ENCODE measurements at regions not wholly inside any gene's neighbourhood (a gene's known extent, or its start where the extent isn't known, plus 50 kb on each side); places are given as distances from the start of the nearest gene placed in this dataset.

DNA sequence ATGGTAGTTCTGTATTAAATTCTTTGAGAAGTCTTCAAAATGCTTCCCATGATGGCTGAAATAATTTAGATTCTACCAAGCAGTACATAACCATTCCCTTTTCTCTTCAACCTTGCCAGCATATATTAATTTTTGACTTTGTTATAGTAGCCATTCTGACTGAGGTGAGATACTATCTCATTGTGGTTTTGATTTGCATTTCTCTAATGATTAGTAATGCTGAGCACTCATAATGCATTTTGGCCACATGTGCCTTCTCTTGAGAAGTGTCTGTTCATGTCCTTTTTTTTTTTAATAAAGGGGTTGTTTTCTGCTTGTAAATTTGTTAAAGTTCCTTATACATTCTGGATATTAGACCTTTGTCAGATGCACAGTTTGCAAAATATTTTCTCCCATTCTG lies 173.9 kb downstream of the CALCRL start:
- TF ChIP-seq, protein P1, sequence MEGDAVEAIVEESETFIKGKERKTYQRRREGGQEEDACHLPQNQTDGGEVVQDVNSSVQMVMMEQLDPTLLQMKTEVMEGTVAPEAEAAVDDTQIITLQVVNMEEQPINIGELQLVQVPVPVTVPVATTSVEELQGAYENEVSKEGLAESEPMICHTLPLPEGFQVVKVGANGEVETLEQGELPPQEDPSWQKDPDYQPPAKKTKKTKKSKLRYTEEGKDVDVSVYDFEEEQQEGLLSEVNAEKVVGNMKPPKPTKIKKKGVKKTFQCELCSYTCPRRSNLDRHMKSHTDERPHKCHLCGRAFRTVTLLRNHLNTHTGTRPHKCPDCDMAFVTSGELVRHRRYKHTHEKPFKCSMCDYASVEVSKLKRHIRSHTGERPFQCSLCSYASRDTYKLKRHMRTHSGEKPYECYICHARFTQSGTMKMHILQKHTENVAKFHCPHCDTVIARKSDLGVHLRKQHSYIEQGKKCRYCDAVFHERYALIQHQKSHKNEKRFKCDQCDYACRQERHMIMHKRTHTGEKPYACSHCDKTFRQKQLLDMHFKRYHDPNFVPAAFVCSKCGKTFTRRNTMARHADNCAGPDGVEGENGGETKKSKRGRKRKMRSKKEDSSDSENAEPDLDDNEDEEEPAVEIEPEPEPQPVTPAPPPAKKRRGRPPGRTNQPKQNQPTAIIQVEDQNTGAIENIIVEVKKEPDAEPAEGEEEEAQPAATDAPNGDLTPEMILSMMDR (IDR thresholded peaks at IDR 0.05; ENCODE audit: low read depth, low read length), result no peak
- in situ Hi-C loops (cut with HindIII; ENCODE audit: low sequenced_read_pairs), result no loop called here
- no peak overlapping the region for H3K4me3 ChIP-seq (ENCODE audit: low read depth, low read length)
- DNase-seq (ENCODE audit: low read depth, low spot score), result no peak

DNA sequence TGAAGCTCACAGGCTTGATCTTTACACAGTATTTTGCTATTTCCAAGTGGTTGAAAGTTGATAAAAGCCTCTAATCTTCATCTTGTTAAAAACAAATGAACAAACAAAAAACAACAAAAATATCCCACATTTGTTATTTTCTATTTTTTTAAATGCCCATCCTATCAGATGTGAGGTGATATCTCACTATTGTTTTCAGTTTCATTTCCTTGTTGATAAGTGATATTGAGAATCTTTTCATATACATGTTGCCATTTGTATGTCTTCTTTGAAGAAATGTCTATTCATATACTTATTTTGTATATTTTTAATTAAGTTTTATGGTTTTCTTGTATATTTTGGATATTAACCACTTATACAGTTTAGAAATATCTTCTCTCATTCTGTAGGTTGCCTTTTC lies 175.8 kb downstream of the CALCRL start:
- no peak for DNase-seq (ENCODE audit: low read depth, low spot score)
- in situ Hi-C loops (cut with HindIII; ENCODE audit: low sequenced_read_pairs), result no loop called here
- TF ChIP-seq, protein P1 (IDR thresholded peaks at IDR 0.05; ENCODE audit: low read depth, low read length), result no peak
- no peak overlapping the region for H3K4me3 ChIP-seq (ENCODE audit: low read depth, low read length)

DNA sequence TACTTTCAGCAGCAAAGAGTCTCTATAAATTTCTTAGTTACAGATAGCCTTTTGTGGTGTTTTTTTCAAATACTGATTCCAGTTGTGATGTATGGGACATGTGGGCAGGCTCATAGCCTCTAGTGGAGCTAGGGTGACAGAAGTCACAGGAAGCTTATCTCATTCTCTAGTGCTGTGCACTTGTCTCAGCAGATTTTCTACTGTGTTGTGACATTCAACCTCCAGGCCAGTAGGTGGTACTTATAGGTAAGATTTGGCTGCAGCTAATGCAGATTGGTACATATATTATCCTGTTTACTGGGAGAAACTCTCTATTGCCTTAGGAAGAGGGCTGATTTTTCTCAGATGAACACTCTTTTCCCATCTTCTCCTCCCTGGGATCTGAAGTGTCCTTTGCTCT lies 176.2 kb downstream of the CALCRL start:
- TF ChIP-seq, protein P1 (IDR thresholded peaks at IDR 0.05; ENCODE audit: low read depth, low read length), result no peak
- no peak for DNase-seq (ENCODE audit: low read depth, low spot score)
- in situ Hi-C loops (cut with HindIII; ENCODE audit: low sequenced_read_pairs), result no loop called here
- H3K4me3 ChIP-seq (ENCODE audit: low read depth, low read length), result no peak overlapping the region

DNA sequence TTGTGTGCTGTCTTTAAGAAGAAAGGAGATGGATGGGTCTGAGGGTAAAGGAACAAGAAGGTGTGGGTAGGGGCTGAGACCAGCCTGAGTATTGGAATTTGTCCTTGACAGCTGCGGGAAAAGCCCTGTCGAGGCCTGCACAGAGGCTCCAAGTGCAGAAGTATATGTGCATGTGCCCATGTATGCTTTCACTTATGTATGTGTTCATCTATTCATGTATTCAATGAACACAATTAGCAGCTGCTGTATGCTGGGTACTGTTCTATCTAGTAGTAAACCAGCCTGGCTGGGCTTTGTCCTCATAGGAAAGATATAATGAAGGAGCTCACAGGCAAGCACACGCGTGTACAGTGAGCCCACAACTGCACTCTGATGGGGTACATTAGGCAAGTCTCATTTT lies 181.4 kb downstream of the CALCRL start:
- DNase-seq (ENCODE audit: low read depth, low spot score), result no peak
- H3K4me3 ChIP-seq (ENCODE audit: low read depth, low read length), result no peak overlapping the region
- in situ Hi-C loops (cut with HindIII; ENCODE audit: low sequenced_read_pairs), result no loop called here
- TF ChIP-seq, protein P1 (IDR thresholded peaks at IDR 0.05; ENCODE audit: low read depth, low read length), result no peak

DNA sequence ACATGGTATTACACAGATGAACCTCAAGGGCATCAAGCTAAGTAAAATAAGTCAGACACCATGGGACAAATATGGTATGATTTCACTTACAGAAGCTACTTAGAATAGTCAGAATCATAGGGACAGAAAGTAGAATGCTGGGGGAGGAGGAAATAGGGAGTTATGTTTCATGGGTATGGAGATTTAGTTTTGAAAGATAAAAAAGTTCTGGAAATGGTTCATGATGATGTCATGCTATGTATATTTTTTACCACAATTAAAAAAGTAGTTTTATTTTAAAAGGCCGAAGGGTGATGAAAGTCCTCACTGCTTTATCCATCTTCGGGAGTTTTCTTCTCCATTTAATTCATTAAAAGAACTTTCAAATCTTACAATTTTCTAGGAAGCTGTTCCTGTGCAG lies 181.9 kb downstream of the CALCRL start:
- no peak for DNase-seq (ENCODE audit: low read depth, low spot score)

DNA sequence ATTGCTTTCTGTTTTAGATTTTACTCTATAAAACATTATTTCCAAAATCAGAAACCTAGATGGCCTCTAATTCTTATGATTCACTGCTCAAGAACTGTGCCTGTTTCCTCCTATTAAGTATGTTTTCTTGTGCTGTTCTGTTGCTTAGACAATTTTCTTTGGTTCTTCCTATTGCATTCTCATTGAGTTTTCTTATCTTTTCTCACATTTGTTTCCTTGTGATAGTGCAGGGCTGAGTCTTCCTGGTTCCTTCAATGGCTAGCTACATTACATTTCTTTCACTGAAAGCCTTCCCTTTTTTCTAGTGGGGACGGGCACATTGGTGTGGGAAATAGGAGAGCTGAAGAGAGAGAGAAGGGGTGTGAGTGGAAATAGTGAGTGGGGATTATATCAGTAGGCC lies 183.4 kb downstream of the CALCRL start:
- H3K4me3 ChIP-seq (ENCODE audit: low read depth, low read length), result no peak overlapping the region
- in situ Hi-C loops (cut with HindIII; ENCODE audit: low sequenced_read_pairs), result no loop called here
- no peak for DNase-seq (ENCODE audit: low read depth, low spot score)
- TF ChIP-seq, protein P1 (IDR thresholded peaks at IDR 0.05; ENCODE audit: low read depth, low read length), result no peak

More for the DNA sequence above, 181.9 kb downstream of the CALCRL start:
- TF ChIP-seq, protein P1 (IDR thresholded peaks at IDR 0.05; ENCODE audit: low read depth, low read length), result no peak
- no peak overlapping the region for H3K4me3 ChIP-seq (ENCODE audit: low read depth, low read length)
- in situ Hi-C loops (cut with HindIII; ENCODE audit: low sequenced_read_pairs), result no loop called here
